ENCODE measurements at regions not wholly inside any gene's neighbourhood (a gene's known extent, or its start where the extent isn't known, plus 50 kb on each side); places are given as distances from the start of the nearest gene placed in this dataset.

DNA sequence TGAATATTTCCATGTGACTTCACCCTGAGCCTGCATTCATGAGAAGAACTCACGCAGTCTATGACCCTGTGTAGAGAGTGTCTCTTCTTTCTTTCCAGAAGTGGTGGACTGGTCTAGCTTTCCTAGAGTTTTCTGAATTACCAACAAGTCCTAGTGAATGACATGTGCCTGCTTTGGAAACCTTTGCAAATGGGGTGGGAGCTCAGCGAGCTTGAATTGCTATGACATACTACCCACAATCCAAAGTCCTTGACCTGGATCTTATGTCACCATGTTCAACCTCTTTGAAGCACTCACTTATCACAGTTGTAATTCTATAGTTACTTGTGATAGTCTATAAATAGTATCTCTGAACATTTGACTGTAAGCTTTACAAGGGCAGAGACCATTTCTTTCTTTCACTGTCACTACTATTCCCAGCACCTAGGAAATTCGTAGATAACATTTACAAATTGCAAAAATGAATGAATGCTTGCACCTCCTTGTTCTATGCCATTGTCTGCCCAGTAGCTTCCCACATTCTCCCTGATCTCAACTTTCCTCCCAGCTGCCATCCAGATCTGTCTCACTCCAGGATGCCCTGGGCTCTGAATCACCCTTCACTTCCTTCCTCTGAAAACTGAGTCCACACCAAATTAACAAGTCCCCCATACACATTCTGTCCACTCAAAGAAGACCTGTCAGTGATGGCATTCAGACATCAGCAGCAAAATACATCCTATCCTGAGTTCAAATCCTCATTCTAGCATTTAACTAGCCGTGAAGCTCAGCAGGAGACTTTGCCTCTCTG, 201.9 kb upstream of the SESN3 start:
- DNase-seq = no peak

- no peak for DNase-seq
Observed at GRCh38 chr11:95429376-95429907, 198.4 kb upstream of the SESN3 start.

GRCh38 chr11:95426823-95427462, 195.9 kb upstream of the SESN3 start:
- peak; percentile 28 for DNase-seq

- peak; percentile 87 for DNase-seq
Observed at GRCh38 chr11:95419915-95420314, 188.9 kb upstream of the SESN3 start.

- DNase-seq = no peak
Observed at GRCh38 chr11:95418916-95419315, 187.9 kb upstream of the SESN3 start.

DNA sequence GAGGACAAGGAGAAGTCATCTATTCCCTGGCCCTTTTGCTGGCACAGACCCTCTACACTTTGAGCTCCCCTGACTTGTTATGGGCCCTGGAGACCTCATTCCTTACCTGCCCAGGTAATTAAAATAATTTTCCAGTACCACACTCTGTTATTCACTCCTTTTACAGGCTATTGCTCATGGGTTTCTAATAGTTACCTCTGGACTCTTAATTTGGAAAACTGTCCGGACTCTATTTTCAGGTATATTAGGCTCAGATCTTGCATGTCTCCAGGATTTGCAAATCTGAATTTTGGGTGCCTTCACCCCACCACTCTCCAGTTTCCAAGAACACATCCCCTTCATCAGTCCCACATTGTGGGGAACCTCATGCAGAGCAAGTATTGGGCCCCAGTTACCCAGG, 186.8 kb upstream of the SESN3 start:
- no peak for DNase-seq

DNA sequence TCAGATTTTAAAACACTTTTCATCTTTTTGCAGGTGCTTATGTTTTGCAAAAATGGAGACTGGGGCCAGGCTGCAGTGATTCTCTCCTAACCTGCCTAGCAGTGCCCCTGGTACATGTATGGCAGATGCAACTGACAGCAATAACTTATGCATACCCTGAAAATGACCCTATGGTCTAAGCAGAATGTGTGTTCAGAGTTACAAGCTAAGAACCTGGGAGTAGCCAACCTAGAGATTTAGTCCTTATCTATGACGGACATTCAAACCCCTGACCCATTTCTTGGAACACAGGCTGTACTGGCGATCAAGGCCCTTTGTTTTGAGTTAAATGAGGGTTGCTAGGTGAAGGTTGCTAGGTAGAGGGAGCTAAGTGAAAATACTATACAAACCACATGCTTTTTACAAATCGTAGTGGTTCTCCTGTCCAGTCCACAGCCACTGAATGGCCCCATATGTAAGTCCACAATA, 184.9 kb upstream of the SESN3 start:
- DNase-seq = no peak

GRCh38 chr11:95414217-95414616, 183.2 kb upstream of the SESN3 start:
- no peak for DNase-seq

- no peak for DNase-seq
Observed at GRCh38 chr11:95413761-95414160, 182.8 kb upstream of the SESN3 start.

DNA sequence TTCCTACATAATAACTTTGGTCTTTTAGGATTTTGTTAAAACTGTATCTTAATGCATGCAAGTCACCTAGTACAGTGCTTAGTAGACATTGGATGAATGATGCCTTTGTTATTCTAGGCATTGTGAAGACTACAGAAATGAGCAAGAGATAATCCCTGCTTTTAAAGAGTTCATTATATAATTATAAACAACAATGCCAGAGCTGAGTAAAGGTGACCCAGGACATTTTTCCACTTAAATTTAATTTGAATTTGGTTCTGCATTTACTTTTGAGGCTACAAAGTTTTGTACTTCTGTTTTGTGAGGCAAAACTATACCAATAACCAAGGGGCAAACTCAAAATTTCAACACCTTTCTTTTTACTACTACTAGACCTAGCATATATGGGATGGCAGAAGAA, 182.0 kb upstream of the SESN3 start:
- no peak for DNase-seq

GRCh38 chr11:95412074-95412473, 181.1 kb upstream of the SESN3 start:
- DNase-seq = no peak

GRCh38 chr11:95410707-95411106, 179.7 kb upstream of the SESN3 start:
- peak; percentile 45 for DNase-seq

GRCh38 chr11:95406271-95406670, 175.3 kb upstream of the SESN3 start:
- no peak for DNase-seq

DNA sequence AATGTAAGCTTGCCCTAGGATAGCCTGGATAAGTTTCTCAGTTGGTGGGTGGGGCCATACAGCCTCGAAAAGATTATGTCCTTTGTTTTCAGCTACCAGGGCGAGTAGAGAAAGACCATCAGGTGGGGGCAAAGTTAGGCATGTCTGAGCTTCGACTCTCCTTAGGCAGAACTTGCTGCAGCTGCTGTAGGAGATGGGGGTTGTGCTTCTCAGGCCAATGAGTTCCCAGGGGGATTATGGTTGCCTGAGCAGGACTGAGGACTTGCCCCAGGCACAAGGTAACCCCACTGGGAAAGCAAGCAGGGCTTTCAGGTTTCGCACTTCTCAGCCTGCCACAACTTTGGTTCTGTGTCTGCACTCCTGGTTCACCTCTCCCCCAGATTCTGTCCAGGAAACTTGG, 173.4 kb upstream of the SESN3 start:
- DNase-seq = no peak

DNA sequence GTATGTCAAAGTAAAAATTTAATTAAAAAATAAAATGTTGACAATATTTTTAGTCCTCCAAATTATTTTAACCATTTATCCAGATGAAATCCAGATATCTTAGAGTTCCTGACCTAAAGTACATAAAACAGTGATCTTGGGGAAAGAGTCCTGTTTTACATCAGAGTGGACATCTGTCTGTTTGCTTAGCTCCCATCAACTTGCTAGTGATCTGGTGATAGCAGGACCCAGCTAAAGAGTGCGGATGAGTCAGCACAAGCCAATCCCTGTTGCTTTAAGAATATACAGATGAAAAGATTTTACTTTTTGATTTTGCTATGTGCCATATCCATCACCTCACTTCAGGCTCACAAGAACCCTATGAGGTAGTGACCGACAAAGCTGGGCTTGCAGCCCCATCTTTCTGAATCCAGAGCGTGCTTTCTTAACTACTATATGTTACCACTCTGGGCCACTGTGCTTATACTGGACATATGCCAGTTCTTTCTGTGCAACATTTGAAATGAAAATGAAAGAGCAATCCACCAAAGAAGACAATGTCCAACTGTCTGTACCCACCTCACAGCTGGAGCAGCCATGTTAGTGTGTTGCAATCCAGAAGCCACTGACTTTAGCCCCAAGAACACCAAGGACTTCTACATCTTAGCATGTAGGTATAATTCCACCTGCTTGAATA, 167.6 kb upstream of the SESN3 start:
- peak; percentile 17 for DNase-seq

GRCh38 chr11:95392644-95393043, 161.6 kb upstream of the SESN3 start:
- no peak for DNase-seq

DNA sequence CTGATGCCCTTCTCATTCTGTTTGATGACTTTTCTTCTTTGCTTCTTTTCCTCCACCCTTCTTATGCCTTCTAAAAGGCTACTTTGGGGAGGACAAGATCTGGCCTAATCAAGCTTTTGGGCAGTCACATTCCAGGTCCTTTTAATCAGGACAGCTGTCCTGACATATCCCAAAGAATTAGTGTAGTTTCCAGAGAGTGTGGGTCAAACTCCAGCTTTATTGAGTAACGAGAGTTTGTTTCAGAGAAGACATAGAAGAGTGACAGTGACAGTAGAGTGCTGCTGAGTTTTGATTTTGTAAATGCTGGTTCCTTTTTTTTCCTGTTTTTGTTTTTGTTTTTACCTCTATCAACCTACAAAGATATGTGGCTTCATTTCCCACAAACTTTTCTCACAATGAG, 158.4 kb upstream of the SESN3 start:
- no peak for DNase-seq

GRCh38 chr11:95388086-95388485, 157.1 kb upstream of the SESN3 start:
- DNase-seq = no peak

- no peak for DNase-seq
Observed at GRCh38 chr11:95387325-95387724, 156.3 kb upstream of the SESN3 start.

GRCh38 chr11:95385577-95385976, 154.6 kb upstream of the SESN3 start:
- no peak for DNase-seq

GRCh38 chr11:95379479-95379878, 148.5 kb upstream of the SESN3 start:
- DNase-seq = no peak

GRCh38 chr11:95378789-95379188, 147.8 kb upstream of the SESN3 start:
- no peak for DNase-seq

GRCh38 chr11:95378111-95378510, 147.1 kb upstream of the SESN3 start:
- peak; percentile 74 for DNase-seq

DNA sequence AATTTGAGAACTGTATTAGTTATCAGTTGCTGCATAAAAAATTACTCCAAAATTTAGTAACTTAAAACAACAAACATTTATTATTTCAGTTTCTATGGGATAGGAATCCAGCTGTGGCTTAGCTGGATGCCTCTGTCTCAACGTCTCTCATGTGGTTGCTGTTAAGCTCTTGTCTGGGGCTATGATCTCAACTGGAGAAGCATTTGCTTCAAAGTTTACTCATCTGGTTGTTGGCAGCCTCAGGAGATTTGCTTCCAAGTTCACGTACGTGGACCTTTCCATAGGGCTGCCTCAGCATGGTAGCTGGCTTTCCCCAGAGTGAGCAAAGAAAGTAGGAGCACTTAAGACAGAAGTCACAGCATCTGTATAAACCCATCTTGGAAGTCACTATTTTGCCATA, 144.9 kb upstream of the SESN3 start:
- peak; percentile 94 for DNase-seq
